Neural cell (in vitro differentiated cells): ENCODE measurements at regions not wholly inside any gene's neighbourhood (a gene's known extent, or its start where the extent isn't known, plus 50 kb on each side); places are given as distances from the start of the nearest gene placed in this dataset.

Experiments used
- H2AFZ ChIP-seq: fragments of 200-600, 300-800 bp; sonication (generic), shearing (Covaris generic); 2 replicates; pipeline ENCODE4 v1.6.0; 2014; ENCODE audit warnings: low read depth, mild to moderate bottlenecking, antibody characterized with exemption, low read length, moderate library complexity
- H3F3A ChIP-seq: fragments of 200-600 bp; shearing (Covaris generic); 2 replicates; pipeline ENCODE4 v1.6.1; 2016; ENCODE audit warnings: mild to moderate bottlenecking, moderate library complexity, mixed read lengths, antibody characterized with exemption, low read length; ENCODE audit not compliant: insufficient read depth, poor library complexity, severe bottlenecking
- H3K27ac ChIP-seq: fragments of 200-600, 300-800 bp; sonication (generic), shearing (Covaris generic); 2 replicates; pipeline ENCODE4 v1.5.1; 2014; ENCODE audit warnings: mild to moderate bottlenecking, low read length, moderate library complexity
- H3K27me3 ChIP-seq: fragments of 300-800, 200-600 bp; sonication (generic), shearing (Covaris generic); 2 replicates; pipeline ENCODE4 v1.6.0; 2014; ENCODE audit warnings: mild to moderate bottlenecking, low read depth, low read length, moderate library complexity; ENCODE audit not compliant: insufficient read depth
- H3K36me3 ChIP-seq: fragments of 300-800, 200-600 bp; sonication (generic), shearing (Covaris generic); 2 replicates; pipeline ENCODE4 v1.5.1; 2014; ENCODE audit warnings: mild to moderate bottlenecking, antibody characterized with exemption, low read length, moderate library complexity; ENCODE audit not compliant: insufficient read depth
- H3K4me2 ChIP-seq: fragments of 300-800, 200-600 bp; sonication (generic), shearing (Covaris generic); 2 replicates; pipeline ENCODE4 v1.6.0; 2014; ENCODE audit warnings: mild to moderate bottlenecking, low read length
- H3K4me3 ChIP-seq: fragments of 300-800, 200-600 bp; sonication (generic), shearing (Covaris generic); 2 replicates; pipeline ENCODE4 v1.5.1; 2014; ENCODE audit warnings: mild to moderate bottlenecking, low read length, moderate library complexity
- H3K79me2 ChIP-seq: fragments of 200-600 bp; shearing (Covaris generic); replicated peaks from 2 replicates; pipeline ENCODE4 v1.6.0; 2014; ENCODE audit warnings: mild to moderate bottlenecking, low read length, moderate library complexity; ENCODE audit not compliant: insufficient read depth
- H3K9ac ChIP-seq: fragments of 300-800, 200-600 bp; sonication (generic), shearing (Covaris generic); 2 replicates; pipeline ENCODE4 v1.6.1; 2016; ENCODE audit warnings: mild to moderate bottlenecking, low read length, mixed read lengths
- H3K9me2 ChIP-seq: fragments of 200-600 bp; shearing (Covaris generic); 2 replicates; pipeline ENCODE4 v1.6.1; 2016; ENCODE audit warnings: mild to moderate bottlenecking, low read length, mixed read lengths; ENCODE audit not compliant: insufficient read depth
- H3K9me3 ChIP-seq: fragments of 200-600, 300-800 bp; sonication (generic), shearing (Covaris generic); 2 replicates; pipeline ENCODE4 v1.6.1; 2016; ENCODE audit warnings: mild to moderate bottlenecking, mixed run types, low read length, moderate library complexity, mixed read lengths
- H4K20me1 ChIP-seq: fragments of 200-600 bp; shearing (Covaris generic); 2 replicates; pipeline ENCODE4 v1.6.1; 2016; ENCODE audit warnings: mild to moderate bottlenecking, mixed run types; ENCODE audit not compliant: insufficient read depth
- EP300 ChIP-seq: fragments of 450-650 bp; conservative IDR thresholded peaks from 2 replicates; pipeline ENCODE4 v1.6.1; 2014; ENCODE audit warnings: antibody characterized with exemption, mild to moderate bottlenecking, moderate library complexity; ENCODE audit not compliant: poor library complexity, severe bottlenecking
- MXI1 ChIP-seq: fragments of 450-650 bp; conservative IDR thresholded peaks from 2 replicates; pipeline ENCODE4 v1.6.1; 2014; ENCODE audit warnings: antibody characterized with exemption, mild to moderate bottlenecking; ENCODE audit not compliant: poor library complexity, severe bottlenecking
- POLR2AphosphoS5 ChIP-seq: IDR thresholded peaks from 2 replicates; pipeline ENCODE4 v1.6.1; 2012
- RAD21 ChIP-seq: fragments of 450-650 bp; conservative IDR thresholded peaks from 2 replicates; pipeline ENCODE4 v1.6.1; 2014; ENCODE audit warnings: antibody characterized with exemption, mild to moderate bottlenecking, moderate library complexity
- SMC3 ChIP-seq: fragments of 450-650 bp; conservative IDR thresholded peaks from 2 replicates; pipeline ENCODE4 v1.6.1; 2014; ENCODE audit warnings: antibody characterized with exemption, mild to moderate bottlenecking, moderate library complexity; ENCODE audit not compliant: poor library complexity
- TAF1 ChIP-seq: IDR thresholded peaks from 2 replicates; pipeline ENCODE4 v1.6.1; 2012; ENCODE audit warnings: low read depth
- TF ChIP-seq, protein P1 (sequence below): IDR thresholded peaks from 2 replicates; pipeline ENCODE4 v1.6.1; 2012; ENCODE audit warnings: borderline replicate concordance
- TF ChIP-seq, protein P2 (sequence below): fragments of 450-650 bp; IDR thresholded peaks from 2 replicates; pipeline ENCODE4 v1.5.1; 2014; ENCODE audit warnings: antibody characterized with exemption, mild to moderate bottlenecking, moderate library complexity; ENCODE audit not compliant: poor library complexity, severe bottlenecking

DNA sequence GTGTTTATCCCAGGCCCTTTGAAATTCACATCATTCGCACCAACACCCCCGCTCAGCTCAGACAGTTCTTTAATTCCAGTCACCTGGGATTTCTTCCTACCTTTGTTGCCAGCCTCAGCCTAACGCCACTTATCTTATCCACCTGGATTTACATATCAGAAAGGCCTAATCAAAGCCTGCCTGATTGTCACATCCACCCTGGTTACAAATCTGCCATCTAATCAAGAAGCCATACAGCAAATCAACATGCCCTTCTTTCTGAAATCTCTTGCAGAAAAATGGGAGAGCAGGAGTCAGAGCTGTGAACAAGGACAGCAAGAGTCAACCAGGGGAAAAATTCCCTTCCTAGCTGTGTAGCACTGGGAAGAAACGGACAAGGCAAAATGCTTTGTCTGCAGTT lies 173.2 kb upstream of the DAB1 start:
- TF ChIP-seq POLR2AphosphoS5 = no peak
- peak; percentile 19 for TF ChIP-seq EP300
- Histone ChIP-seq H3K27me3 (no peaks in the 10 kb centered on the region), H3K9ac (no peak overlapping the region), H3K4me2 (no peak overlapping the region), H3K9me3 (no peaks in the 10 kb centered on the region), H3K4me3 (peak overlapping the region; percentile 28), H3K9me2 (no peaks in the 10 kb centered on the region), H3K27ac (peak overlapping the region; percentile 51), H3K36me3 (no peaks in the 10 kb centered on the region), H3F3A (no peaks in the 10 kb centered on the region), H4K20me1 (no peaks in the 10 kb centered on the region), H3K79me2 (no peaks in the 10 kb centered on the region), H2AFZ (no peak overlapping the region)

DNA sequence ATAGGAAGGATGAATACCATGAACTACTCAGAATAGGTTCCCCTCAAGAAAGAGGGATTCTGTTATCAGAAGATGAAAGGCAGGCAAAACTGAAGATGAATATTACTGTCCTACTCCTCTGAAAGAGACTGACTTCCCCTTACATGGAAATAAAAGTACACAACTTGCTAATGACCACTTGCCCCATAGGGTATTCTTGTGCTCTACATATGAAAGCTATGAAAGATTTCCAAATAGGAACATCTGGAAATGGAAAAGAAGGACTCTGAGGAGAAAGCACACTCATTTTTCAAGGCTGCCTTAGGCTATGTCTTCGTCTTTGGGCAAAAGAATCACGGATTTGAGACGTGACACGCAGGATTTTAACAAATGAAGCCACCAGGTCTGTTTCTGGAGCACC lies 170.1 kb upstream of the DAB1 start:
- TF ChIP-seq TAF1 (no peak), SMC3 (no peak)
- TF ChIP-seq, protein P1, sequence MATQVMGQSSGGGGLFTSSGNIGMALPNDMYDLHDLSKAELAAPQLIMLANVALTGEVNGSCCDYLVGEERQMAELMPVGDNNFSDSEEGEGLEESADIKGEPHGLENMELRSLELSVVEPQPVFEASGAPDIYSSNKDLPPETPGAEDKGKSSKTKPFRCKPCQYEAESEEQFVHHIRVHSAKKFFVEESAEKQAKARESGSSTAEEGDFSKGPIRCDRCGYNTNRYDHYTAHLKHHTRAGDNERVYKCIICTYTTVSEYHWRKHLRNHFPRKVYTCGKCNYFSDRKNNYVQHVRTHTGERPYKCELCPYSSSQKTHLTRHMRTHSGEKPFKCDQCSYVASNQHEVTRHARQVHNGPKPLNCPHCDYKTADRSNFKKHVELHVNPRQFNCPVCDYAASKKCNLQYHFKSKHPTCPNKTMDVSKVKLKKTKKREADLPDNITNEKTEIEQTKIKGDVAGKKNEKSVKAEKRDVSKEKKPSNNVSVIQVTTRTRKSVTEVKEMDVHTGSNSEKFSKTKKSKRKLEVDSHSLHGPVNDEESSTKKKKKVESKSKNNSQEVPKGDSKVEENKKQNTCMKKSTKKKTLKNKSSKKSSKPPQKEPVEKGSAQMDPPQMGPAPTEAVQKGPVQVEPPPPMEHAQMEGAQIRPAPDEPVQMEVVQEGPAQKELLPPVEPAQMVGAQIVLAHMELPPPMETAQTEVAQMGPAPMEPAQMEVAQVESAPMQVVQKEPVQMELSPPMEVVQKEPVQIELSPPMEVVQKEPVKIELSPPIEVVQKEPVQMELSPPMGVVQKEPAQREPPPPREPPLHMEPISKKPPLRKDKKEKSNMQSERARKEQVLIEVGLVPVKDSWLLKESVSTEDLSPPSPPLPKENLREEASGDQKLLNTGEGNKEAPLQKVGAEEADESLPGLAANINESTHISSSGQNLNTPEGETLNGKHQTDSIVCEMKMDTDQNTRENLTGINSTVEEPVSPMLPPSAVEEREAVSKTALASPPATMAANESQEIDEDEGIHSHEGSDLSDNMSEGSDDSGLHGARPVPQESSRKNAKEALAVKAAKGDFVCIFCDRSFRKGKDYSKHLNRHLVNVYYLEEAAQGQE = no peak
- Histone ChIP-seq H3K9me3 (no peaks in the 10 kb centered on the region), H3F3A (no peaks in the 10 kb centered on the region), H4K20me1 (no peaks in the 10 kb centered on the region), H3K36me3 (no peaks in the 10 kb centered on the region), H3K79me2 (no peaks in the 10 kb centered on the region), H3K4me3 (no peak overlapping the region), H3K9ac (no peak overlapping the region), H3K4me2 (no peak overlapping the region), H3K9me2 (no peaks in the 10 kb centered on the region), H3K27me3 (no peaks in the 10 kb centered on the region), H2AFZ (no peak overlapping the region), H3K27ac (no peak overlapping the region)

DNA sequence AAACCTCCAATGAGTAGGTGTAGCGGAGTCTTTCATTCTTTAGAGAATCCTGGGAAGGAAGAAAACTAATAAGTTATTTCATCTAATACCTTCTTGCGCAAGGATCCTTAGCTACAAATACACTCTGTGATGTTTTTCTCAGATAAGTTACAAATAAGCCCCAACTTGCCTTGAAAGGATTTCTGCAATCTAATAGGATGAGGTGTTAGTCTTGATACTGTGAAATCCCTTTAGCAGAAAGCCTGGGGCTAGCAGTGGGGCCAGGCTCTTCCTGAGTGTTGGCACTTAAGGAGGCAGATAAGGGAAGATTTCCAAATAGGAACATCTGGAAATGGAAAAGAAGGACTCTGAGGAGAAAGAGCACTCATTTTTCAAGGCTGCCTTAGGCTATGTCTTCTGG lies 168.0 kb upstream of the DAB1 start:
- H3K79me2 ChIP-seq = no peaks in the 10 kb centered on the region
- H4K20me1 ChIP-seq = no peaks in the 10 kb centered on the region
- no peaks in the 10 kb centered on the region for H3K9me2 ChIP-seq
- no peaks in the 10 kb centered on the region for H3K36me3 ChIP-seq
- H3K9me3 ChIP-seq = no peaks in the 10 kb centered on the region
- no peak overlapping the region for H3K4me2 ChIP-seq
- H3K27me3 ChIP-seq = no peaks in the 10 kb centered on the region
- H2AFZ ChIP-seq = no peak overlapping the region
- no peak overlapping the region for H3K9ac ChIP-seq
- no peaks in the 10 kb centered on the region for H3F3A ChIP-seq
- no peak overlapping the region for H3K27ac ChIP-seq
- H3K4me3 ChIP-seq = no peak overlapping the region
- TF ChIP-seq EP300 = no peak
- TF ChIP-seq, protein P1 = no peak
- TF ChIP-seq POLR2AphosphoS5 = no peak
- TF ChIP-seq SMC3 = no peak
- TF ChIP-seq MXI1 = no peak
- no peak for TF ChIP-seq RAD21
- TF ChIP-seq, protein P2, sequence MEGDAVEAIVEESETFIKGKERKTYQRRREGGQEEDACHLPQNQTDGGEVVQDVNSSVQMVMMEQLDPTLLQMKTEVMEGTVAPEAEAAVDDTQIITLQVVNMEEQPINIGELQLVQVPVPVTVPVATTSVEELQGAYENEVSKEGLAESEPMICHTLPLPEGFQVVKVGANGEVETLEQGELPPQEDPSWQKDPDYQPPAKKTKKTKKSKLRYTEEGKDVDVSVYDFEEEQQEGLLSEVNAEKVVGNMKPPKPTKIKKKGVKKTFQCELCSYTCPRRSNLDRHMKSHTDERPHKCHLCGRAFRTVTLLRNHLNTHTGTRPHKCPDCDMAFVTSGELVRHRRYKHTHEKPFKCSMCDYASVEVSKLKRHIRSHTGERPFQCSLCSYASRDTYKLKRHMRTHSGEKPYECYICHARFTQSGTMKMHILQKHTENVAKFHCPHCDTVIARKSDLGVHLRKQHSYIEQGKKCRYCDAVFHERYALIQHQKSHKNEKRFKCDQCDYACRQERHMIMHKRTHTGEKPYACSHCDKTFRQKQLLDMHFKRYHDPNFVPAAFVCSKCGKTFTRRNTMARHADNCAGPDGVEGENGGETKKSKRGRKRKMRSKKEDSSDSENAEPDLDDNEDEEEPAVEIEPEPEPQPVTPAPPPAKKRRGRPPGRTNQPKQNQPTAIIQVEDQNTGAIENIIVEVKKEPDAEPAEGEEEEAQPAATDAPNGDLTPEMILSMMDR = no peak
